Left ventricle myocardium inferior (tissue), 1 donor: ENCODE measurements at regions not wholly inside any gene's neighbourhood (a gene's known extent, or its start where the extent isn't known, plus 50 kb on each side); places are given as distances from the start of the nearest gene placed in this dataset.

Source experiments
- DNase-seq: peaks from one replicate; pipeline ENCODE4 v3.0.0-alpha.2; 2020
- H3K27ac ChIP-seq: fragments of 200-600 bp; replicated peaks from 2 replicates; pipeline ENCODE4 v1.8.0; 2021
- H3K27me3 ChIP-seq: fragments of 200-600 bp; 2 replicates; pipeline ENCODE4 v1.8.0; 2021; ENCODE audit warnings: low read depth
- H3K36me3 ChIP-seq: fragments of 200-600 bp; 2 replicates; pipeline ENCODE4 v1.8.0; 2021
- H3K4me1 ChIP-seq: fragments of 200-600 bp; 2 replicates; pipeline ENCODE4 v1.8.0; 2021
- H3K4me3 ChIP-seq: fragments of 200-600 bp; 2 replicates; pipeline ENCODE4 v1.8.0; 2021; ENCODE audit warnings: mild to moderate bottlenecking, moderate library complexity
- H3K9me3 ChIP-seq: fragments of 200-600 bp; replicated peaks from 2 replicates; pipeline ENCODE4 v1.8.0; 2021
- CTCF ChIP-seq: fragments of 200-600 bp; IDR thresholded peaks from 2 replicates; pipeline ENCODE4 v1.8.0; 2021; ENCODE audit warnings: antibody characterized with exemption, mild to moderate bottlenecking, borderline replicate concordance
- intact Hi-C: fragments of 100-400 bp; cut with micrococcal nuclease; formaldehyde crosslinking; loops from one replicate; pipeline ENCODE4 v1.11.0; 2022
- donor health status: DM: no; HTN: yes; CAD: no; lungs with severe emphysema.

DNA sequence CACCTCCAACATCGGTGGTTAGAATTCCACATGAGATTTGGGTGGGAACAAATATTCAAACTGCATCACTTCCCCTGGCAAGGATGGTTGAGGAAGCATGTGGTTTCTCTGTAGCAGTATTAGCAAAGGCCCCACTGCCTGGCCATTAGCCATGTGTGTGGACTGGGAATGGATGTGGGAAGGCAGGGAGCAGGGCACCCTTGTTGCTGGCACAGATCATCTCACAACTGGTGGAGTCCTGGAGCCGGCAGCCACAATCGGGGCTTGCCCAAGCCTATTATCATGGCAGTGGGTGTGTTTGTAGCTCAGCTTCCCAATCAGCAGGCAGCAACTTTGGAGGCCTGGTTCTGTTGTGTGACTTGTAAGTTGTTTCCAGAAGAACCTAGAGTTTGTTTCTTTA lies 391.9 kb downstream of the DLEU7 start:
- intact Hi-C loops = no loop called here
- TF ChIP-seq CTCF = no peak

DNA sequence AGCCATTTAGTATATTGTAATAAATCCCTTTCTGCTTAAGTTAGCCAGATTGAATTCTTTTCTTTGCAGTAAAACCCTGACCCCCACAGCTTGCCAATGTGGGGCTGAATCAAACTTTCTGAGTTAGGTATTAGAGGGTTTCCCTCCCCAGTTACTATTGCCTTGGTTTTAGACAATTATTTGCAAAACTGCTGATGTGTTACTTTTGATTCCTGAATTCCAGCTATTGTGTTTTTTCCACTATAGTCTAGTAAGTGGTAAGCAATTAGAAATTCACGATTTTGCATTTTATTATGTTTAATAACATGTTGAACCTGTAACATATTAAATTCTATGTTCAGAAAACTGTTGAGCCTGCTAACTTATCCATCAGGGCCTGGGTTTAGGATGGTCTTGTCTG lies 391.5 kb downstream of the DLEU7 start:
- no peaks in the 10 kb centered on the region for H3K9me3 ChIP-seq
- peaks cover 49% of the 10 kb centered on the region for H3K4me1 ChIP-seq
- no peaks in the 10 kb centered on the region for H3K27me3 ChIP-seq
- intact Hi-C loops = no loop called here
- H3K27ac ChIP-seq = no peak overlapping the region
- DNase-seq = no peak
- no peaks in the 10 kb centered on the region for H3K36me3 ChIP-seq
- no peak overlapping the region for H3K4me3 ChIP-seq
- no peak for TF ChIP-seq CTCF

More for the DNA sequence above, 391.9 kb downstream of the DLEU7 start:
- no peaks in the 10 kb centered on the region for H3K9me3 ChIP-seq
- H3K27ac ChIP-seq = no peak overlapping the region
- DNase-seq = no peak
- H3K4me3 ChIP-seq = no peak overlapping the region
- no peaks in the 10 kb centered on the region for H3K27me3 ChIP-seq
- H3K4me1 ChIP-seq = peaks cover 49% of the 10 kb centered on the region
- H3K36me3 ChIP-seq = no peaks in the 10 kb centered on the region

GRCh38 chr13:50452756-50453155 lies 390.7 kb downstream of the DLEU7 start:
- intact Hi-C loops = no loop called here
- Histone ChIP-seq H3K4me1 (peaks cover 49% of the 10 kb centered on the region), H3K27ac (peak overlapping the region; percentile 43), H3K27me3 (no peaks in the 10 kb centered on the region), H3K4me3 (no peak overlapping the region), H3K9me3 (no peaks in the 10 kb centered on the region), H3K36me3 (no peaks in the 10 kb centered on the region)
- DNase-seq = no peak
- TF ChIP-seq CTCF = no peak

DNA sequence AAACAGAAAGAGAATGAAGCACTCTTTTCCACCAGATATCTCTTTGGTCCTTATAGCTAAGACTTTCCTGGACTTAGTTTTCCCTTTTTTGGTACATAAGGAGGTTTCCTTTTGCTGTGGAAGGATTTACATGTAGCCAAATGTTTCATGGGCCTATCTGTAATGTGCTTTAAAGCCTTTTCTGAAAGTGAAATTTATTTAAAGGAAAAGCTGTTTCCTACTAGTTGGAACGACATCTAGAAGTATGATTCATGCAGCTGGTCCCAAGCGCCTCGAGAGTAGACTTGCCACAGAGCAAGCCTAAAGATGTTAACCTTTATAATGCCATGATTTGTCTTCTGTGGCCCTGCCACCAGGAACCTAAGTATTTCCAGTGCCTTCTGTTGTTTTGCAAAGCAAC lies 390.3 kb downstream of the DLEU7 start:
- intact Hi-C loops = no loop called here
- Histone ChIP-seq H3K27me3 (no peaks in the 10 kb centered on the region), H3K9me3 (no peaks in the 10 kb centered on the region), H3K4me3 (no peak overlapping the region), H3K27ac (peak overlapping the region; percentile 43), H3K36me3 (no peaks in the 10 kb centered on the region), H3K4me1 (peaks cover 47% of the 10 kb centered on the region)
- no peak for DNase-seq
- no peak for TF ChIP-seq CTCF

DNA sequence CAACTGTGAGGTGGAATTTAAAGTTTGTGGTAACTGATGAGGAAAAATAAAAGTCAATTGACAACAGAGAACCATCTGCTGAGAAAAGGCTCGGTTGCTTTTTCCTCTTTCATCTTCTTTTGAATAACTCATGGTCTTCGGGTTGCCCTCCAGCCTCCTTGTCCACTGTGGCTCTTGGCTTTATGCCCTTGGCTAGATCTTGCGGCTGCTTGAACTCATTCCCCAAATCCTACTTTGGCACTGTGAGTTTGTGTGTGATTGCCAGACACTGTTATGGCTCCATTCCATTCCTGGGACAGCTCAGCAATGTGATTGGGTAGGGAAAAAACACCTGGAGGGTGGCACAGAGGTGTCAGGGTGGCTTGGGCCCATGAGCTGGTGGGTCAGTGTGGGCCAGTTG lies 387.4 kb downstream of the DLEU7 start:
- TF ChIP-seq CTCF = no peak
- no peaks in the 10 kb centered on the region for H3K9me3 ChIP-seq
- no peaks in the 10 kb centered on the region for H3K36me3 ChIP-seq
- H3K4me1 ChIP-seq = peaks cover 51% of the 10 kb centered on the region
- no peak for DNase-seq
- no peak overlapping the region for H3K4me3 ChIP-seq
- intact Hi-C loops = no loop called here
- no peak overlapping the region for H3K27ac ChIP-seq
- no peaks in the 10 kb centered on the region for H3K27me3 ChIP-seq
